ENCODE measurements at regions not wholly inside any gene's neighbourhood (a gene's known extent, or its start where the extent isn't known, plus 50 kb on each side); places are given as distances from the start of the nearest gene placed in this dataset.

- Histone ChIP-seq H3K4me1 (peaks cover 0 to 14% (median 6%) of the 10 kb centered on the region in 12 donors), H3K27ac (no peak overlapping the region), H3K9me3 (peaks cover 0 to 24% (median 0%) of the 10 kb centered on the region in 12 donors), H3K4me3 (peak overlapping the region in 10 of 12 donors; percentile 29 to 52 (median 43)), H3K36me3 (no peaks in the 10 kb centered on the region), H3K27me3 (no peaks in the 10 kb centered on the region)
- TF ChIP-seq CTCF (IDR thresholded peaks at IDR 0.05), result peak in 3 of 12 donors; percentile 3 to 25 (median 12)
- no peak for TF ChIP-seq POLR2A (IDR thresholded peaks at IDR 0.05)
- WGBS, 4 donors, result 3 to 9% (median 8%) methylated on average over 8 of the region's 8 CpGs
- peak in 1 of 4 donors; percentile 6 for ATAC-seq
- intact Hi-C loops (cut with DNase I), result loop anchor here (1.0 to 10.0 kb wide), 8 partner anchors 216 to 310 kb away; no protein-coding TSS in a partner anchor
- no peak for DNase-seq
Observed at GRCh38 chr3:150184426-150185071, 213.9 kb upstream of the PFN2 start.

DNA sequence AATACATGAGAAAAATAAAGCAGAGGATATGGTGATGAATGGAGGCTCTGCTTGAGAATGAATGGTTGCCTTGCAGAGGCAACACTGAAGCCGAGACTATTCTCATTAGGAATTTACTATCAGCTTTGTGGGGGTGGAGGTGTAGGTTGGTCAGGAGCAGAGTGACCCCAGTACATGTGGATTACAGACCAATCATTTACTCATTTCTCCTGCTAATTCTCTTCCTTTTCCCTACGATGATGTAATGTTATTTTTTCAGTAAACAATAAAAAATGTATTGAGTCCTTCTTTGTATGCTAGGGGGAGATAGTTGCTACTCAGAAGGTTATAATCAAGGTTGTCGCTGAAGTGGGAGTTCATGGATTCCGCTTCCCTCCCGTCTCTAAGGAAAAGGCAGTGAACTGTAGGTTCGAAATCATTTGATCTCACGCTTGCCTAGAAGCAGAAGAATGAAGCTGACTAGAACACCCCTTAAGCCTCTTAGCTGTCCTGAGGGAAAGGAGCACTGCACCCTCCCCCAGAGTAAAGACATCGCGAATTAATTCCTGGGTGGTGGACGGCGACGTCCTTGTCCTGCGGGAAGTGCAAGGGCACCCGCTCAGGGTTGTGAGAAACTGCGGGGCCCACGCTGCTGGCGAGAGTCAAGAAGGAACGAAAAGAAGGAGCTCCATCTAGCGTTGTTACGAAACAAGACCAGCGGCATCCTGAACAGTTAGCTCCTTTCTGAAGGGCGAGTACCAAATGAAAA is 213.2 kb upstream of the PFN2 start:
- H3K27ac ChIP-seq, result peak overlapping the region in 3 of 12 donors; percentile 8 to 43 (median 41)

DNA sequence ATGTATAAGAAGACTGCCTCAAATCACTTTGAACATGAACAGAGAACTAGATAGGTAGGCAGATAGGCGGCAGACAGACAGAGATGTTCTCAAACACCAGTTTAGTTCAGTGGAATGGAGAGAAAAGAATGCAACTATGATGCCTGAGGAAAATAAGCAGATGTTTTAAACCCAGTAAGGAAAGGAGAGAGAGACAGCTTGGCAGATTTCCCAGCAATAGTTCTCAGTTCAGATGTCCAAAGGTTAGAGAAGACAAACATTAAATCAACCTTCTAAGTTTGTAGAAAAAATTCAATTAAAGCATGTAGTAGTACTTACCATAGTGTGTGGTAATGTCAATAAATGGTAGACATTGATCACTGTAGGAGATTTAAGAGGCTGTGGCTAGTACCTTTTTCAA is 209.6 kb upstream of the PFN2 start:
- DNase-seq (no peak), ATAC-seq (no peak)
- intact Hi-C loops (cut with DNase I), result loop anchor here in 5 of 10 donors (5.0 to 10.0 kb wide), 3 partner anchors 246 to 306 kb away; no protein-coding TSS in a partner anchor
- Histone ChIP-seq H3K4me1 (peaks cover 0 to 14% (median 6%) of the 10 kb centered on the region in 12 donors), H3K4me3 (no peak overlapping the region), H3K36me3 (no peaks in the 10 kb centered on the region), H3K9me3 (no peaks in the 10 kb centered on the region), H3K27me3 (no peaks in the 10 kb centered on the region), H3K27ac (no peak overlapping the region)
- TF ChIP-seq POLR2A (IDR thresholded peaks at IDR 0.05), result no peak
- TF ChIP-seq CTCF (IDR thresholded peaks at IDR 0.05), result no peak
- 59 to 78% (median 66%) methylated on average over 1 of the region's 1 CpG for WGBS, 4 donors

More for the DNA sequence above, 213.2 kb upstream of the PFN2 start:
- Histone ChIP-seq H3K4me3 (peak overlapping the region in 10 of 12 donors; percentile 29 to 52 (median 43)), H3K27me3 (no peaks in the 10 kb centered on the region), H3K9me3 (peaks cover 0 to 17% (median 0%) of the 10 kb centered on the region in 12 donors), H3K4me1 (peaks cover 0 to 14% (median 6%) of the 10 kb centered on the region in 12 donors), H3K36me3 (no peaks in the 10 kb centered on the region)
- peak; percentile 56 to 80 (median 67) for DNase-seq
- 5 to 8% (median 6%) methylated on average over 22 of the region's 22 CpGs for WGBS, 4 donors
- peak; percentile 90 to 97 (median 95) for ATAC-seq
- TF ChIP-seq CTCF (IDR thresholded peaks at IDR 0.05), result peak; percentile 50 to 84 (median 74)
- no peak for TF ChIP-seq POLR2A (IDR thresholded peaks at IDR 0.05)
- intact Hi-C loops (cut with DNase I), result loop anchor here (1.0 to 10.0 kb wide), 7 partner anchors 215 to 309 kb away; no protein-coding TSS in a partner anchor

GRCh38 chr3:150179330-150179729 is 208.6 kb upstream of the PFN2 start:
- H3K27me3 ChIP-seq, result no peaks in the 10 kb centered on the region
- TF ChIP-seq POLR2A (IDR thresholded peaks at IDR 0.05), result no peak
- no peak for TF ChIP-seq CTCF (IDR thresholded peaks at IDR 0.05)
- DNase-seq (no peak), ATAC-seq (no peak)
- H3K9me3 ChIP-seq, result no peaks in the 10 kb centered on the region
- H3K27ac ChIP-seq, result no peak overlapping the region
- 90 to 97% (median 95%) methylated on average over 1 of the region's 1 CpG for WGBS, 4 donors
- intact Hi-C loops (cut with DNase I), result loop anchor here in 1 of 10 donors (2.0 kb wide), 1 partner anchor 211 kb away; no protein-coding TSS in a partner anchor
- H3K4me3 ChIP-seq, result no peak overlapping the region
- H3K4me1 ChIP-seq, result peaks cover 0 to 10% (median 4%) of the 10 kb centered on the region in 12 donors
- H3K36me3 ChIP-seq, result no peaks in the 10 kb centered on the region
